HPDE6-E6E7 (cell line): ENCODE measurements at regions not wholly inside any gene's neighbourhood (a gene's known extent, or its start where the extent isn't known, plus 50 kb on each side); places are given as distances from the start of the nearest gene placed in this dataset.
"Not testable (repeated sequence)": the region's sequence is repeated elsewhere in the genome, so short reads cannot be mapped to it uniquely, and the experiment has no call there.

Experiments
- DNase-seq: peaks from one replicate; pipeline ENCODE4 v3.0.0; 2011; ENCODE audit warnings: missing footprints; ENCODE audit errors: extremely low spot score

GRCh38 chr13:46498650-46499049 is 54.3 kb upstream of the LRCH1 start:
- DNase-seq: no peak

GRCh38 chr13:46496086-46496485 is 56.9 kb upstream of the LRCH1 start:
- no peak for DNase-seq

GRCh38 chr13:46495651-46496050 is 57.3 kb upstream of the LRCH1 start:
- DNase-seq: no peak

GRCh38 chr13:46495066-46495465 is 57.9 kb upstream of the LRCH1 start:
- DNase-seq: no peak

GRCh38 chr13:46492946-46493345 is 60.0 kb upstream of the LRCH1 start:
- DNase-seq: peak; percentile 3

- DNase-seq: no peak
Measured at GRCh38 chr13:46491641-46492040, 61.3 kb upstream of the LRCH1 start.

GRCh38 chr13:46490713-46491112 is 62.3 kb upstream of the LRCH1 start:
- DNase-seq: not testable (repeated sequence)

- DNase-seq: no peak
Measured at GRCh38 chr13:46490129-46490528, 62.8 kb upstream of the LRCH1 start.

GRCh38 chr13:46489586-46490023 is 63.4 kb upstream of the LRCH1 start:
- no peak for DNase-seq

GRCh38 chr13:46487748-46488147 is 65.2 kb upstream of the LRCH1 start:
- DNase-seq: no peak

GRCh38 chr13:46486270-46486669 is 66.7 kb upstream of the LRCH1 start:
- DNase-seq: no peak

- no peak for DNase-seq
Measured at GRCh38 chr13:46484561-46484960, 68.4 kb upstream of the LRCH1 start.

GRCh38 chr13:46481166-46481565 is 71.8 kb upstream of the LRCH1 start:
- no peak for DNase-seq

- no peak for DNase-seq
Measured at GRCh38 chr13:46480131-46480530, 72.8 kb upstream of the LRCH1 start.

- DNase-seq: no peak
Measured at GRCh38 chr13:46479691-46480090, 73.3 kb upstream of the LRCH1 start.

- no peak for DNase-seq
Measured at GRCh38 chr13:46479283-46479682, 73.7 kb upstream of the LRCH1 start.

GRCh38 chr13:46478651-46479050 is 74.3 kb upstream of the LRCH1 start:
- DNase-seq: no peak

GRCh38 chr13:46476174-46476573 is 76.8 kb upstream of the LRCH1 start:
- no peak for DNase-seq

- no peak for DNase-seq
Measured at GRCh38 chr13:46475541-46475991, 77.4 kb upstream of the LRCH1 start.

GRCh38 chr13:46473806-46474205 is 79.2 kb upstream of the LRCH1 start:
- no peak for DNase-seq

- DNase-seq: no peak
Measured at GRCh38 chr13:46472384-46472783, 80.6 kb upstream of the LRCH1 start.

- not testable (repeated sequence) for DNase-seq
Measured at GRCh38 chr13:46469699-46470098, 82.6 kb upstream of the RUBCNL start.

- no peak for DNase-seq
Measured at GRCh38 chr13:46468570-46469463, 81.8 kb upstream of the RUBCNL start.

GRCh38 chr13:46467694-46468093 is 80.6 kb upstream of the RUBCNL start:
- not testable (repeated sequence) for DNase-seq
